GM21529 (cell line): ENCODE measurements at regions not wholly inside any gene's neighbourhood (a gene's known extent, or its start where the extent isn't known, plus 50 kb on each side); places are given as distances from the start of the nearest gene placed in this dataset.

ENCODE experiments used
- ATAC-seq: cut with Tn5 transposase; IDR thresholded peaks from one replicate; pipeline ENCODE4 v1.9.1; 2021; ENCODE audit not compliant: unreplicated experiment

- peak; percentile 33 for ATAC-seq
These were observed 64.4 kb upstream of the TM9SF2 start for GRCh38 chr13:99436686-99437416.

GRCh38 chr13:99439048-99439447, 62.2 kb upstream of the TM9SF2 start:
- ATAC-seq: no peak

- ATAC-seq: no peak
These were observed 61.2 kb upstream of the TM9SF2 start for GRCh38 chr13:99439850-99440604.

- no peak for ATAC-seq
These were observed 58.9 kb upstream of the TM9SF2 start for GRCh38 chr13:99442273-99442895.

GRCh38 chr13:99446242-99446641, 55.0 kb upstream of the TM9SF2 start:
- ATAC-seq: no peak

DNA sequence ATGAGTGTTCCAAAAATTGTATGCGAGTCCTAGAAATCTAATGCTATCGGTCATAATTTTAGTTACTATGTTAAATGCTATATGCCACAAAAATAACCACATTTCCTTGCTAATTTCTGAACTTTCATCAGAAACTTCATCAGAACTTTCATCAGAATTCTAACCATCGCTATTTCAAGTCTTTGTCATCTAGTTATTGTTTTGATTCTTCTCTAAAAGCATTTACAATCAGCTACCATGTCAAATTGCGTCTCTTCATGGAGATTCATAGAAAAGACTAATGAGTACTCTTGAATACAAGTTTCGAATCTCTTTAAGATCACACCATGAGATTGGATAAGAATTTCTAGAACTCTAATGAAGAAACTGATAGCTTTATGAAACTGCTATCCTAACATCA, 52.7 kb upstream of the TM9SF2 start:
- ATAC-seq: no peak

GRCh38 chr13:99450416-99450815, 50.9 kb upstream of the TM9SF2 start:
- ATAC-seq: no peak
